T-helper 17 cell (primary cell): ENCODE measurements at regions not wholly inside any gene's neighbourhood (a gene's known extent, or its start where the extent isn't known, plus 50 kb on each side); places are given as distances from the start of the nearest gene placed in this dataset.

ENCODE experiments used
- ATAC-seq: fragments of 150-1000 bp; cut with Tn5 transposase; 2 replicates; pipeline ENCODE4 v1.10.0; 2021; ENCODE audit warnings: mild to moderate bottlenecking, moderate library complexity
- DNase-seq, 3 donors: peaks; one replicate each; pipeline versions ENCODE4 v3.0.0 to v3.0.0-alpha.2; 2020 to 2021
- H3K9me3 ChIP-seq: one replicate; pipeline ENCODE4 v1.7.0; 2013; ENCODE audit warnings: low read length, mild to moderate bottlenecking; ENCODE audit not compliant: control insufficient read depth, poor library complexity, severe bottlenecking
- H3K27ac Mint-ChIP-seq: one replicate; pipeline ENCODE4 v1.8.0; 2022; ENCODE audit warnings: mild to moderate bottlenecking, moderate library complexity, mixed read lengths
- H3K27me3 Mint-ChIP-seq: one replicate; pipeline ENCODE4 v1.8.0; 2022; ENCODE audit warnings: mixed read lengths
- H3K36me3 Mint-ChIP-seq: one replicate; pipeline ENCODE4 v1.8.0; 2022; ENCODE audit warnings: low read depth, mixed read lengths
- H3K4me1 Mint-ChIP-seq: one replicate; pipeline ENCODE4 v1.8.0; 2022; ENCODE audit warnings: mild to moderate bottlenecking, mixed read lengths
- H3K4me3 Mint-ChIP-seq: one replicate; pipeline ENCODE4 v1.8.0; 2022; ENCODE audit warnings: mild to moderate bottlenecking, moderate library complexity, mixed read lengths

GRCh38 chr10:84837041-84837812, 508.8 kb downstream of the CCSER2 start:
- H3K27me3 Mint-ChIP-seq, result peaks cover 20% of the 10 kb centered on the region
- no peaks in the 10 kb centered on the region for H3K4me1 Mint-ChIP-seq
- no peak for DNase-seq
- H3K9me3 ChIP-seq, result no peaks in the 10 kb centered on the region
- no peak overlapping the region for H3K4me3 Mint-ChIP-seq
- H3K27ac Mint-ChIP-seq, result no peak overlapping the region
- no peak for ATAC-seq
- H3K36me3 Mint-ChIP-seq, result no peaks in the 10 kb centered on the region

GRCh38 chr10:84837877-84838276, 509.5 kb downstream of the CCSER2 start:
- Mint-ChIP-seq H3K4me1 (no peaks in the 10 kb centered on the region), H3K27ac (no peak overlapping the region), H3K27me3 (peaks cover 22% of the 10 kb centered on the region), H3K4me3 (no peak overlapping the region), H3K36me3 (no peaks in the 10 kb centered on the region)
- H3K9me3 ChIP-seq, result no peaks in the 10 kb centered on the region
- DNase-seq (no peak), ATAC-seq (no peak)

- H3K9me3 ChIP-seq, result no peaks in the 10 kb centered on the region
- H3K4me1 Mint-ChIP-seq, result no peaks in the 10 kb centered on the region
- DNase-seq (no peak), ATAC-seq (no peak)
- H3K27ac Mint-ChIP-seq, result no peak overlapping the region
- H3K27me3 Mint-ChIP-seq, result peaks cover 31% of the 10 kb centered on the region
- no peaks in the 10 kb centered on the region for H3K36me3 Mint-ChIP-seq
- no peak overlapping the region for H3K4me3 Mint-ChIP-seq
These were observed 510.5 kb downstream of the CCSER2 start for GRCh38 chr10:84838851-84839250.

GRCh38 chr10:84842593-84842992, 514.2 kb downstream of the CCSER2 start:
- no peak overlapping the region for H3K27ac Mint-ChIP-seq
- H3K4me3 Mint-ChIP-seq, result no peak overlapping the region
- no peak for ATAC-seq
- H3K4me1 Mint-ChIP-seq, result peaks cover 3% of the 10 kb centered on the region
- H3K36me3 Mint-ChIP-seq, result no peaks in the 10 kb centered on the region
- DNase-seq, result no peak
- no peaks in the 10 kb centered on the region for H3K9me3 ChIP-seq
- H3K27me3 Mint-ChIP-seq, result peaks cover 13% of the 10 kb centered on the region

- Mint-ChIP-seq H3K36me3 (no peaks in the 10 kb centered on the region), H3K4me3 (no peak overlapping the region), H3K27me3 (peaks cover 13% of the 10 kb centered on the region), H3K27ac (no peak overlapping the region), H3K4me1 (peaks cover 3% of the 10 kb centered on the region)
- no peaks in the 10 kb centered on the region for H3K9me3 ChIP-seq
- ATAC-seq (no peak), DNase-seq (no peak)
These were observed 516.1 kb downstream of the CCSER2 start for GRCh38 chr10:84844461-84844860.

- Mint-ChIP-seq H3K4me3 (no peak overlapping the region), H3K27ac (no peak overlapping the region), H3K36me3 (no peaks in the 10 kb centered on the region), H3K4me1 (peaks cover 3% of the 10 kb centered on the region), H3K27me3 (peaks cover 13% of the 10 kb centered on the region)
- DNase-seq (no peak), ATAC-seq (no peak)
- H3K9me3 ChIP-seq, result no peaks in the 10 kb centered on the region
These were observed 517.4 kb downstream of the CCSER2 start for GRCh38 chr10:84845628-84846261.

- no peaks in the 10 kb centered on the region for H3K36me3 Mint-ChIP-seq
- H3K27me3 Mint-ChIP-seq, result peaks cover 13% of the 10 kb centered on the region
- H3K4me3 Mint-ChIP-seq, result no peak overlapping the region
- H3K27ac Mint-ChIP-seq, result no peak overlapping the region
- DNase-seq (no peak), ATAC-seq (no peak)
- peaks cover 3% of the 10 kb centered on the region for H3K4me1 Mint-ChIP-seq
- H3K9me3 ChIP-seq, result no peaks in the 10 kb centered on the region
These were observed 518.4 kb downstream of the CCSER2 start for GRCh38 chr10:84846658-84847316.

GRCh38 chr10:84848967-84849366, 520.6 kb downstream of the CCSER2 start:
- DNase-seq (no peak), ATAC-seq (no peak)
- Mint-ChIP-seq H3K36me3 (no peaks in the 10 kb centered on the region), H3K4me3 (no peak overlapping the region), H3K4me1 (peaks cover 2% of the 10 kb centered on the region), H3K27me3 (no peaks in the 10 kb centered on the region), H3K27ac (no peak overlapping the region)
- no peaks in the 10 kb centered on the region for H3K9me3 ChIP-seq

GRCh38 chr10:84850826-84851225, 522.4 kb downstream of the CCSER2 start:
- Mint-ChIP-seq H3K27ac (no peak overlapping the region), H3K4me1 (no peaks in the 10 kb centered on the region), H3K27me3 (peaks cover 4% of the 10 kb centered on the region), H3K36me3 (no peaks in the 10 kb centered on the region), H3K4me3 (no peak overlapping the region)
- ATAC-seq, result no peak
- no peak for DNase-seq
- H3K9me3 ChIP-seq, result no peaks in the 10 kb centered on the region

GRCh38 chr10:84854439-84854838, 526.0 kb downstream of the CCSER2 start:
- H3K9me3 ChIP-seq, result no peaks in the 10 kb centered on the region
- ATAC-seq (no peak), DNase-seq (no peak)
- Mint-ChIP-seq H3K4me1 (no peaks in the 10 kb centered on the region), H3K4me3 (no peak overlapping the region), H3K27me3 (peaks cover 4% of the 10 kb centered on the region), H3K36me3 (no peaks in the 10 kb centered on the region), H3K27ac (no peak overlapping the region)

GRCh38 chr10:84860855-84861254, 532.5 kb downstream of the CCSER2 start:
- Mint-ChIP-seq H3K27me3 (peaks cover 10% of the 10 kb centered on the region), H3K27ac (no peak overlapping the region), H3K4me3 (no peak overlapping the region), H3K36me3 (no peaks in the 10 kb centered on the region), H3K4me1 (no peaks in the 10 kb centered on the region)
- H3K9me3 ChIP-seq, result no peaks in the 10 kb centered on the region
- ATAC-seq (no peak), DNase-seq (no peak)

GRCh38 chr10:84862551-84862950, 534.2 kb downstream of the CCSER2 start:
- no peaks in the 10 kb centered on the region for H3K36me3 Mint-ChIP-seq
- DNase-seq (no peak), ATAC-seq (no peak)
- no peaks in the 10 kb centered on the region for H3K9me3 ChIP-seq
- H3K4me3 Mint-ChIP-seq, result no peak overlapping the region
- H3K4me1 Mint-ChIP-seq, result no peaks in the 10 kb centered on the region
- peaks cover 10% of the 10 kb centered on the region for H3K27me3 Mint-ChIP-seq
- H3K27ac Mint-ChIP-seq, result no peak overlapping the region

- H3K9me3 ChIP-seq, result no peaks in the 10 kb centered on the region
- no peak overlapping the region for H3K27ac Mint-ChIP-seq
- no peaks in the 10 kb centered on the region for H3K36me3 Mint-ChIP-seq
- ATAC-seq (no peak), DNase-seq (no peak)
- H3K4me1 Mint-ChIP-seq, result no peaks in the 10 kb centered on the region
- H3K27me3 Mint-ChIP-seq, result peaks cover 10% of the 10 kb centered on the region
- no peak overlapping the region for H3K4me3 Mint-ChIP-seq
These were observed 535.3 kb downstream of the CCSER2 start for GRCh38 chr10:84863675-84864074.
